Stimulated activated CD4-positive, alpha-beta T cell treated with anti-CD3 and anti-CD28 coated beads, TNF-alpha, amount 100 ng/mL, for 48 hours (primary cell): ENCODE measurements at regions not wholly inside any gene's neighbourhood (a gene's known extent, or its start where the extent isn't known, plus 50 kb on each side); places are given as distances from the start of the nearest gene placed in this dataset.

Source experiments
- DNase-seq, 3 donors: peaks; one replicate each; pipeline ENCODE4 v3.0.0-alpha.2; 2020; ENCODE audit warnings: low read depth in 3 of 3

- DNase-seq: no peak
Measured at GRCh38 chr4:58205446-58206235, 1095.5 kb upstream of the IGFBP7 start.

GRCh38 chr4:58192217-58192616 is 1082.0 kb upstream of the IGFBP7 start:
- no peak for DNase-seq

DNA sequence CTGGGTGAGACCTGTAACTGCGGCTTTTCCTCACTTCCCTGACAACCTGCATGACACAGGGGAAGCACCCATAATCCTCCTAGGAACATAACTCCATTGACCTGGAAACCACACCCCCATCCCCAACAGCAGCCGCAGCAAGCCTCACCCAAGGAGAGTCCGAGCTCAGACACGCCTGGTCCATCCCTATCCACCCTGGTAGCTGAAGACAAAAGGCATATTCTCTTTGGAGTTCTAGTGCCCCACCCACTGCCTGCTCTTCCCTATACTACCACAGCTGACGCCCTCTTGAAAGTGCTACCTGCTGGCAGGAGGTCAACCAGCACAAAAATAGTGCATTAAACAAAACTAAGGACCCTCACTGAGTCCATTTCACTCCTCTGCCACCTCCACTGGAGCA is 1080.9 kb upstream of the IGFBP7 start:
- no peak for DNase-seq

GRCh38 chr4:58188316-58188715 is 1078.1 kb upstream of the IGFBP7 start:
- DNase-seq: no peak

DNA sequence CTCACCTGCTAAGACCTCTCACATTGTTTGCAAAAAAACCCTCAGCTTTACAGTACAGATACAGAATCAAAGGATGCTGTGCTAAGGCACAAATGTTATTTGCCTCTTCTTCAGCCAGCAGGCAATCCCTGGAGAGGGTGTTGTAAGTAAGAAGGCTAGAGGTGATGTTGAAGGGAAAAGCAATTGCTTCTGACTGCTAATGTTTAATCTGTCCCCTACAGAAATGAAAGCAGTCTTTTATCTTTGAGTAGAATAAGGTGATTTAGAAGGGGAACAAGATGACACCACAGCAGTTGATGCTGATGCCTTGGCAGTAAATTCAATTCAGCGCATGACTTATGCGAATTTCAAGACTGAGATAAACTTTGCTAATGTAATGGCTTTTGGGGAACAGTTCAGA is 1064.8 kb upstream of the IGFBP7 start:
- DNase-seq: no peak

- DNase-seq: no peak
Measured at GRCh38 chr4:58166490-58166889, 1056.3 kb upstream of the IGFBP7 start.

DNA sequence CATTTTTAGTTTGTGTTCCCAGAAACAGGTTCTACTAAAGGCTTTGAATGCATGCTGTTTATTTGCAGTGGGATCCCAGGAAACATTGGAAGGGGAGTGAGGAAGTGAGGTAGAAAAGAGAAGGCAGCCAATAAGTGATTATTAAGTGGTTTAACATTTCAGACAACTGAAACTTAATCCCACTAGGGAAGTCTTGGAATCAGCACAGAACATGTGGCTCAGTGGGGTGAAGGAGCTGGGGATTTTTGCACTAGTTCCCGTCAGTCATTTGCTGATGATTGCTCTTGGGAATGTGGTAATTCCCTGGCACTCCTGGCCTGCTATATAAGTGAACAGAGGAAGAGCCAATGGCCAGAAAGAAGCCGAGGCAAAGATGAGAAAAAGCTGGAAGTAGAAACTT is 1053.0 kb upstream of the IGFBP7 start:
- DNase-seq: no peak

GRCh38 chr4:58149404-58150085 is 1039.4 kb upstream of the IGFBP7 start:
- DNase-seq: no peak

DNA sequence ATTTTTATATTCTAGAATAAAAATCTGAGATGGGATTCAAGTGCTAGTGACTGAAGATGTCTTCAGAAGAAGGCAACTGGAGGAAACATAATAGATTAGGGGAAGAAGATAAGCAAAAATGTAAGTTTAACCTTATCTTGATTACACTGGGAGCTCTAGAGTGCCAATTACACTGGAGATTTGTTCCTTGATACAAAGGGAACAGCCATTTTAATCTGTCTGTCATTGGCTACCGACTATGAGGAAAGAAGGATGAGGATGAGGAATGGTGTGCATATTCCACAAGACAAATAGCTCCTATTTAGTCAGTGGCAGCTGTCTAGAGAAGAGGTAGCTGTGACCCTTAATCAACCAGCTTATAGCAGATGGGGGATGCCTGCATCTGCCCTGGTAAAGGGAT is 1034.5 kb upstream of the IGFBP7 start:
- DNase-seq: no peak

DNA sequence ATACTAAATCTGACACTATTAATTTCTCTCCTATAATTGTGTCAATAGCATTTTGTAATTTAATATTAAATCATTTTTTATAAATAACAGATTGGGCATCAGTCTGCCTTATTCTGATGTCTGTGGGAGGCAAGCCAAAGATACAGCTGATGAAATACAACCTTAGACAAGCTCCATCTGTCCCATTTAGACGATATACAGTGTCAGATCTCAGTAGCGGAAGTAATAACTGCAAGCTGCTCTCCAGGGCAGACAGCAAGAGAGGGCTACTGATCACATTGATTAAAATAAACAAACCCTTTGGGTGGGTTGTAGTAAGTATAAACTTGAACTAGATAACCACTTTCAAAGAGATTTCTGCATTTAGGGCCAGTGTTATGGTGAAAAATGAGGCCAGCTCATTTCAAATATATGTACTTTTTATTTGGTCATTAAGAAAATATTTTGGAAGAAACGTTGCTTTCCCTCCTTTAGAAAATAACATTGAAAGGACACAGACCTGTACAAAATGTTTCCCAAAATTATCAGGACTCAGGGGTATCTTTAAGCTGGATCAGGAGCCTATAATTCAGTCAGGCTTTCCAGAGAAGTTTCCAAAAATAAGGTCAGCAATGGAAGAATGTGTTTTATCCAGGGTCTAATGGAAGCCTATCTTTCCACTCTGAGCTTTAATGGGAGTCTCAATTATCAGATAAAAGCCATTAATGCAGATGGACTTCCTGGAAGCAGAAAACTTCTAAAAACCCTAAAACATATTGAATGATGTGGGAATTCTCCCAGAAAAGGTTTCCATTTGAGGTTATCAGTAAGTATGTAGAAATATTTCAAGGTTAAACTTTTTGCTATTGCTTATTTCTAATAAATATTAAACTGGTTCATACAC is 1028.8 kb upstream of the IGFBP7 start:
- DNase-seq: no peak

DNA sequence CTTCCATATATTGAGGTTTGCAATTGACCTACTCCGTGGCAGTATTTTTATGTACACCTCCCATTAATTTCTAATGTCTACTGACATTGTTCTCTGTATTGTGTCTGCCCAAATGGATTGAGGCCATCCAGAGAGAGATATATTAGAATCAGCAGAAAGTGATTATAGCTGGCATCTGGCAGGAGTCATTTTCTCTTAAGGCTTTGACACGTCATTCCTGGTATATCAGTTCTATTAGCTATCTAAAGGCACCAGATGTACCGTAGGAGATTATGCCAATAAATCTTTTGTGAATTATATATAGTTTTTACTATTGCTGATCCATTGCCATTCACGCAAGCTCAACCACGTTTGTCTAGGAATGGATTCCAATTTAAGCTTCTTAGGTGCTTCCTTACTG is 1026.4 kb upstream of the IGFBP7 start:
- DNase-seq: no peak

- no peak for DNase-seq
Measured at GRCh38 chr4:58127680-58128079, 1017.5 kb upstream of the IGFBP7 start.

DNA sequence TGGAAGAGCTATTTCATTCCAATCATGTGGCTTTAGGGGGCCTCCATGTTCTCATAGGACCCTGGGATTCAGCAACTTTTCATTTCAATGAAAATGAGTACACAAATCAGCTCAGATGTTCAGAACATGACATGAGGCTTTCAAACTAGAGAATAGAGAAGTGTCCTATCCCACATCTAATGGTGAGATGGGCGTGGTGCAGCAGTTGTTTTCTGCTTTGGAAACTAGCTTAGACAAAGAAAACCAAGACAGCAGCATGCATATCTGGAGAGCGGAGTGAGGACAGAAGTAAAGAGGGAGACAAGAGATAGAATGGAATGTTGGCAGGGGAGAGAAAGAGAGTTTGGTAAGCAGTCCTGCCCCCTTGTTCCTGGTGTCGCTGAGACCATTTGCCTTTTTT is 1009.1 kb upstream of the IGFBP7 start:
- no peak for DNase-seq

DNA sequence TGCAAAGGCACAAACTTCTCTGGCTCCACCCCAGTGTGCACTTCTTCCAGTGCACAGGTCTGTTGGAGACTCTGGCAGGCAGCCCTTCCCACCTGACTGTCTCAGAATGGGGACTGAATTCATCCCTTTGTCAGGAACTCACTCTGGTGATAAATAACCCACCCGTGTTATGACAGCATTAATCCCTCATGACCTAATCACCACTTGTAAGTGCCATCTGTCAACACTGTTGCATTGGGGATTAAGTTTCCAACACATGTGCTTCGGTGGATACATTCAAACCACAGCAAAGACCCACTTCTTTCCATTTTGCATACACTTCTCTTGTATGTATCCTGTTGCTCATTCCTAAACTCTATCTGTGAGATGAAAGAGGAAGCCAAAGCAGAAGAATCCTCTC is 1002.9 kb upstream of the IGFBP7 start:
- DNase-seq: no peak

DNA sequence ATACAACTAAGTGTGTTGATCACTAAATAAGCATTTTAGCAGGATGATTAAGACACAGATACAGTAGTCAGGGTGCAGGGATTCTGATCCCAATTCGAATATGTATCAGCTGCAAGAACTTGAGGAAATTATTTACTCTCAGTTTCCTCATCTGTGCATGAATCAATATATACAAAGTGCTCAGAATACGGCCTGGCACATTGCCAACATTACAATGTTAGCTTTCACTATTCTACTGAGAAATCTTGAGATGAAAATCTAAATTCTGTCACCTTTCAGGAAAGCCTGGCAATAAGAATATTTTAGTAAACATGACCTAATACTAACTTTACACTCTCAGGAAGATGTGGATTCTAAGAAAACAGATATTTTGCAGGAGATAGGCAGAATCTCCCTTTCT is 1001.6 kb upstream of the IGFBP7 start:
- no peak for DNase-seq

DNA sequence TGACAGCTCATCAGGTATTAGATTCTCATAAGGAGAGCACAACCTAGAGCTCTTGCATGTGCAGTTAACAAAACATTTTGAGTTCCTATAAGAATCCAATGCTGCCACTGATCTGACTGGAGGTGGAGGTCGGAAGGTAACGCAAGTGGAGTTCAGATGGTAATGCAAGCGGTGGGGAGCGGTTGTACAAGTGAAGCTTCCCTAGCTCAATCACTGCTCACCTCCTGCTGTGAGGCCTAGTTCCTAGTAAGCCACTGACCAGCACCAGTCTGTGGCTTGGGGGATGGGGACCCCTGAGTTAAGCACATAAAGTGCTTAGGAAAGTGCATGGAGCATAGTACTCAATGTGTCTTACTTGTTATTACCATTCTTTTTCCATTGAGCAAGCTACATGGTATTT is 983.2 kb upstream of the IGFBP7 start:
- DNase-seq: no peak

DNA sequence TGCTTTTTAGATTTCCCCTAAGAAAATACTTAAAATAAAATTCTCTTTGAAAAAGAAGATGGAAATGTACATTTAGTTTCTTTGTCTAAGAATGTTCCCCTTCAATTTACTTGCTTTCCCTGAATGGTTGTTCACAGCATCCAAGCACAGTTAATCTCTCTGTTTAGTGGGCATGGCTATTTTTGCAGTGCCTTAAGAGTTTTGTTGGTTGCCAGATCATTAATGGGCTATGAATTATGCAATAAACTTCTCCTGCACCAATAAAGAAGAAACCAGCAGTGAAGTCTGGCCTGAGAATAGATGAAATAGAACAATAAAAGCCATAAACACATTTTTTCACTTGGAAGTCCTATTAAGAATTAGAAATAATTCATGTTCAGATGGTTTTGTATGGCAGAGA is 980.4 kb upstream of the IGFBP7 start:
- DNase-seq: no peak

- no peak for DNase-seq
Measured at GRCh38 chr4:58081356-58081755, 971.2 kb upstream of the IGFBP7 start.

- no peak for DNase-seq
Measured at GRCh38 chr4:58075724-58076123, 965.5 kb upstream of the IGFBP7 start.

DNA sequence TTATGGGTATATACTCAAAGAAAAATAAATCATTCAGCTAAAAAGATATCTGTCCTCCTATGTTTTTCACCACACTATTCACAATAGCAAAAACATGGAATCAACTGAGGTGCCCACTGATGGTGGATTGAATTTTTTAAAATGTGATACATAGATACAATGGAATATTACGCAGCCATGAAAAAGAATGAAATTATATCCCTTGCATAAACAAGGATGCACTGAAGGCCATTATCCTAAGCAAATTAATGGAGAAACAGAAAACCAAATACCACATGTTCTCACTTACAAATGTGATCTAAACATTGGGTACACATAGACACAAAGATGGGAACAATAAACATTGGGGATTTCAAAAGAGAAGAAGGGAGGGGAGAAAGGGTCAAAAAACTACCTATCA is 964.2 kb upstream of the IGFBP7 start:
- no peak for DNase-seq

- DNase-seq: no peak
Measured at GRCh38 chr4:58070726-58071125, 960.5 kb upstream of the IGFBP7 start.

DNA sequence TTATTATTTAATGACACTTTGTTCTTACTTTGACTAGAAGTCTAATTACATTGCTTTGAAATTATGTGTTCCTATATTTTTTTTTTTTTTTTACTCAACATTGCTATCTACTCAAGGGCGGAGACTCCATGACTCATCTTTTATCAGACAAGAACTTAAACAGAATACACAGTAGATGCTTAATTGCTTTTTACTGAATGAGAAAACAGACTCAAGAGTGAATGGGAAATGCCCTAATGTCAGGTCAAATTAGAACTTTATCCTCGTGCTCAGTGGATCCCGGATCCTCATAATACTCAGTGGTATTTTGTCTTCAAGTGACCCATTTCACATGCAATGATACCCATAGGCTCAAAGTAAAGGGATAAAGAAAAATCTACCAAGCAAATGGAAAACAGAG is 954.5 kb upstream of the IGFBP7 start:
- DNase-seq: no peak
